AG04449 (cell line): ENCODE measurements at regions not wholly inside any gene's neighbourhood (a gene's known extent, or its start where the extent isn't known, plus 50 kb on each side); places are given as distances from the start of the nearest gene placed in this dataset.
"Not testable (repeated sequence)": the region's sequence is repeated elsewhere in the genome, so short reads cannot be mapped to it uniquely, and the experiment has no call there.

Experiments used
- CTCF ChIA-PET: fragments of 350-600 bp; formaldehyde crosslinking; extraction: SDS; loops from one replicate; lab custom pipeline; 2021; ENCODE audit warnings: antibody characterized with exemption; lab: Yijun Ruan, JAX
- POLR2A ChIA-PET: fragments of 400-600, 350-600 bp; formaldehyde crosslinking; extraction: SDS; loops from one replicate; lab custom pipeline; 2020; ENCODE audit warnings: antibody characterized with exemption, inconsistent platforms; lab: Yijun Ruan, JAX
- DNase-seq: peaks from one replicate; pipeline ENCODE4 v3.0.0-alpha.2; 2010; ENCODE audit warnings: low read depth, low spot score
- H3K4me3 ChIP-seq: 2 replicates; pipeline ENCODE4 v1.5.1; 2011; ENCODE audit warnings: low read depth, mild to moderate bottlenecking, control low read depth, low read length
- CTCF ChIP-seq: IDR thresholded peaks from one replicate; pipeline ENCODE4 v1.5.1; 2011; ENCODE audit warnings: mild to moderate bottlenecking, moderate library complexity, low read length, control low read depth, inconsistent platforms; ENCODE audit not compliant: insufficient read depth; ENCODE audit errors: missing control alignments

DNA sequence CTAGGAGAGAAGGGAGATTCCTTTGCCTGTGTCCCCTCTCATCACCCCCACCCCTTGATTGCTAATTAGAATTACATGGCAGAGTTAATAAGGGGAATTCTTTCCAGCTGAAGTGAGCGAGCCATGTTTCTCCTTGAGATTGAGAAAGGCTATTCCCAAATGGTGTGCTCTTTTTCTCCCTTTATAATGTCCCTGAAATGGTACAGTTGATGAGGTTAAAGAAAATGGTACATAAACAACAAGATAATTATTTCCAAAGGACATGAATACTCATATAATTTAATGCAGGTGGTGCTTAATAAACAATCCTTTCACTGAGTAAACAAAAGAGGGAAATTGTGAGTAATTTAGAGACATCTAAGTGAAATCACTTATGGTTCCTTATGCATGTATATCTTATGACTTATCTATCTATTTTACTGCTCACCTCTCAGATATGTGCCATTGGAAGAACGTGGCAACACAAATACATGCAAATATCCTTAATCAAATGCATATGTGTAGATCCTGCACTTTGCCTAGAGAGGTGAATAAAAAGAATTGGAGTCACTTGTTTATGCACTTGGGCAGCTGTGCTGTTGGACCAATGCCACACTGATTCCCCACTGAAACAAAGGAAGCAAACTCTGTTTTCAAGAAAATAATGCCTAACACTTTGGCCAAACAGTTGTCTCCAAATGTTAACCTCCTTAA is 106.6 kb upstream of the WDR44 start:
- CTCF ChIA-PET = no interaction called here
- POLR2A ChIA-PET = no interaction called here
- H3K4me3 ChIP-seq = no peak overlapping the region
- TF ChIP-seq CTCF = no peak
- DNase-seq = no peak

- DNase-seq = no peak
- no peak for TF ChIP-seq CTCF
- CTCF ChIA-PET = no interaction called here
- POLR2A ChIA-PET = no interaction called here
- no peak overlapping the region for H3K4me3 ChIP-seq
Observed at GRCh38 chrX:118239913-118240698, 105.8 kb upstream of the WDR44 start.

DNA sequence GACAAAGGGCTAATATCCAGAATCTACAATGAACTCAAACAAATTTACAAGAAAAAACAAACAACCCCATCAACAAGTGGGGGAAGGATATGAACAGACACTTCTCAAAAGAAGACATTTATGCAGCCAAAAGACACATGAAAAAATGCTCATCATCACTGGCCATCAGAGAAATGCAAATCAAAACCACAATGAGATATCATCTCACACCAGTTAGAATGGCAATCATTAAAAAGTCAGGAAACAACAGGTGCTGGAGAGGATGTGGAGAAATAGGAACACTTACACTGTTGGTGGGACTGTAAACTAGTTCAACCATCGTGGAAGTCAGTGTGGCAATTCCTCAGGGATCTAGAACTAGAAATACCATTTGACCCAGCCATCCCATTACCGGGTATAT is 98.9 kb upstream of the WDR44 start:
- H3K4me3 ChIP-seq, POLR2A ChIA-PET, CTCF ChIA-PET, DNase-seq: not testable (repeated sequence)

DNA sequence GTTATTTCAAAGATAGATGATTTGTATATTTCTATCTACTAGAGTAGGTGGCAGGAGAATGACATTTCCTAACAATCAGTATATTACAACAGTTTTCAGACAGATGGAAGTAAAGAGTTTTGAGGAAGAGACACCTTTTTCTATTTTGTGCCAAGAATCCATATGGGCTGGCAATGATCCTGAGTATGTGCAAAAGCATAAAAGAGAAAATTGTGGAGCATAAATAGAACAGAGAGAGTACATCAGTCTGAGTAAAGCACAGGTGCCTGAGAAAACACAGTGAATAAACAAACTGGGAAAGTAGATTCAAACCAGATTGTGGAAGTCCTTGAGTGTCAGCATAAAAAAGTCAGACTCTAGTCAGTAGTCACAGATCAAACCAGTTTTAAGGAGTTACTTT is 96.8 kb upstream of the WDR44 start:
- DNase-seq = no peak
- ChIA-PET POLR2A (no interaction called here), CTCF (no interaction called here)
- H3K4me3 ChIP-seq = no peak overlapping the region
- no peak for TF ChIP-seq CTCF

- TF ChIP-seq CTCF = no peak
- POLR2A ChIA-PET = no interaction called here
- H3K4me3 ChIP-seq = no peak overlapping the region
- CTCF ChIA-PET = no interaction called here
- no peak for DNase-seq
Observed at GRCh38 chrX:118250445-118250844, 95.5 kb upstream of the WDR44 start.

GRCh38 chrX:118251271-118251670 is 94.6 kb upstream of the WDR44 start:
- no peak for DNase-seq
- TF ChIP-seq CTCF = no peak
- ChIA-PET POLR2A (no interaction called here), CTCF (no interaction called here)
- no peak overlapping the region for H3K4me3 ChIP-seq
